Mesendoderm (in vitro differentiated cells): ENCODE measurements at regions not wholly inside any gene's neighbourhood (a gene's known extent, or its start where the extent isn't known, plus 50 kb on each side); places are given as distances from the start of the nearest gene placed in this dataset.
"Not testable (repeated sequence)": the region's sequence is repeated elsewhere in the genome, so short reads cannot be mapped to it uniquely, and the experiment has no call there.

ENCODE experiments used
- DNase-seq: peaks from one replicate; pipeline ENCODE4 v3.0.0; 2013
- H2AK5ac ChIP-seq: 2 replicates; pipeline ENCODE4 v1.6.1; 2013; ENCODE audit warnings: low read length, inconsistent platforms
- H2BK120ac ChIP-seq: 2 replicates; pipeline ENCODE4 v1.6.1; 2013; ENCODE audit warnings: low read depth, mild to moderate bottlenecking, low read length, moderate library complexity, mixed read lengths
- H2BK15ac ChIP-seq: replicated peaks from 2 replicates; pipeline ENCODE4 v1.6.1; 2013; ENCODE audit warnings: low read depth, mild to moderate bottlenecking, moderate library complexity
- H2BK5ac ChIP-seq: 2 replicates; pipeline ENCODE4 v1.6.1; 2013; ENCODE audit warnings: low read length, inconsistent platforms
- H3K18ac ChIP-seq: 2 replicates; pipeline ENCODE4 v1.6.1; 2013; ENCODE audit warnings: mild to moderate bottlenecking, low read length, mixed read lengths
- H3K23ac ChIP-seq: one replicate; pipeline ENCODE4 v1.6.1; 2013; ENCODE audit warnings: low read length
- H3K27ac ChIP-seq: 2 replicates; pipeline ENCODE4 v1.5.1; 2013; ENCODE audit warnings: low read depth, mild to moderate bottlenecking, inconsistent platforms, low read length, moderate library complexity
- H3K27me3 ChIP-seq: 2 replicates; pipeline ENCODE4 v1.6.1; 2013; ENCODE audit warnings: low read length, control low read depth, mild to moderate bottlenecking, inconsistent platforms; ENCODE audit not compliant: insufficient read depth, poor library complexity
- H3K36me3 ChIP-seq: 2 replicates; pipeline ENCODE4 v1.6.1; 2013; ENCODE audit warnings: low read length, inconsistent platforms; ENCODE audit not compliant: control insufficient read depth, insufficient read depth
- H3K4ac ChIP-seq: one replicate; pipeline ENCODE4 v1.6.1; 2013; ENCODE audit warnings: low read depth, mild to moderate bottlenecking, low read length, moderate library complexity
- H3K4me1 ChIP-seq: 2 replicates; pipeline ENCODE4 v1.6.1; 2013; ENCODE audit warnings: low read depth, low read length, inconsistent platforms; ENCODE audit not compliant: control insufficient read depth
- H3K4me2 ChIP-seq: 2 replicates; pipeline ENCODE4 v1.6.1; 2013; ENCODE audit warnings: low read length
- H3K4me3 ChIP-seq: 2 replicates; pipeline ENCODE4 v1.5.1; 2013; ENCODE audit warnings: mild to moderate bottlenecking, low read length
- H3K56ac ChIP-seq: one replicate; pipeline ENCODE4 v1.6.1; 2013; ENCODE audit warnings: low read length
- H3K79me1 ChIP-seq: 2 replicates; pipeline ENCODE4 v1.6.1; 2013; ENCODE audit warnings: low read length, inconsistent platforms
- H3K79me2 ChIP-seq: 2 replicates; pipeline ENCODE4 v1.6.1; 2013; ENCODE audit warnings: mild to moderate bottlenecking, low read length; ENCODE audit not compliant: control insufficient read depth, insufficient read depth
- H3K9ac ChIP-seq: 2 replicates; pipeline ENCODE4 v1.6.1; 2013; ENCODE audit warnings: low read length, inconsistent platforms
- H4K5ac ChIP-seq: one replicate; pipeline ENCODE4 v1.6.1; 2013; ENCODE audit warnings: low read length
- H4K8ac ChIP-seq: one replicate; pipeline ENCODE4 v1.6.1; 2013; ENCODE audit warnings: low read depth, mild to moderate bottlenecking, control low read depth, low read length, moderate library complexity
- WGBS: extraction: QIAGEN DNeasy Blood & Tissue Kit; methylation state at CpG from one replicate; pipeline ENCODE4 v1.1.7; 2013; ENCODE audit warnings: low lambda C conversion rate, missing lambda C conversion rate; ENCODE audit not compliant: insufficient coverage; ENCODE audit errors: extremely low coverage; 5-methylcytosine and 5-hydroxymethylcytosine counted together

- H4K8ac ChIP-seq, H3K4me2 ChIP-seq, H3K27me3 ChIP-seq, H3K4me3 ChIP-seq, H3K36me3 ChIP-seq, H3K9ac ChIP-seq, H2AK5ac ChIP-seq, H3K79me2 ChIP-seq, H3K4me1 ChIP-seq, H4K5ac ChIP-seq, H3K4ac ChIP-seq, H3K18ac ChIP-seq, H3K56ac ChIP-seq, H3K27ac ChIP-seq, H2BK15ac ChIP-seq, H3K23ac ChIP-seq, DNase-seq, H2BK5ac ChIP-seq, H3K79me1 ChIP-seq, H2BK120ac ChIP-seq: not testable (repeated sequence)
- WGBS, result no CpG with 5 or more reads among the region's 4 CpGs
Measured at GRCh38 chr11:7192785-7193184, 58.9 kb upstream of the SYT9 start.

GRCh38 chr11:7196396-7197146 is 55.1 kb upstream of the SYT9 start:
- Histone ChIP-seq H3K79me2 (no peaks in the 10 kb centered on the region), H3K79me1 (no peaks in the 10 kb centered on the region), H2AK5ac (no peak overlapping the region), H3K23ac (no peak overlapping the region), H2BK120ac (no peak overlapping the region), H3K27me3 (no peaks in the 10 kb centered on the region), H2BK15ac (no peak overlapping the region), H4K5ac (no peak overlapping the region), H3K4ac (no peak overlapping the region), H3K18ac (no peak overlapping the region), H3K9ac (no peak overlapping the region), H3K27ac (no peak overlapping the region), H3K56ac (no peak overlapping the region), H3K4me2 (no peak overlapping the region), H3K36me3 (no peaks in the 10 kb centered on the region), H3K4me1 (no peaks in the 10 kb centered on the region), H4K8ac (no peak overlapping the region), H2BK5ac (no peak overlapping the region), H3K4me3 (no peak overlapping the region)
- no CpG with 5 or more reads among the region's 1 CpG for WGBS
- no peak for DNase-seq

GRCh38 chr11:7197469-7197868 is 54.2 kb upstream of the SYT9 start:
- no peak overlapping the region for H2BK15ac ChIP-seq
- H3K18ac ChIP-seq, result no peak overlapping the region
- H3K4me1 ChIP-seq, result no peaks in the 10 kb centered on the region
- no peak overlapping the region for H2BK5ac ChIP-seq
- no peak overlapping the region for H3K56ac ChIP-seq
- no peaks in the 10 kb centered on the region for H3K79me2 ChIP-seq
- no peak overlapping the region for H3K9ac ChIP-seq
- no peak overlapping the region for H4K5ac ChIP-seq
- no peak overlapping the region for H3K4me3 ChIP-seq
- H2BK120ac ChIP-seq, result no peak overlapping the region
- no peak overlapping the region for H3K4ac ChIP-seq
- no peaks in the 10 kb centered on the region for H3K27me3 ChIP-seq
- DNase-seq, result no peak
- H3K36me3 ChIP-seq, result no peaks in the 10 kb centered on the region
- H2AK5ac ChIP-seq, result no peak overlapping the region
- H3K27ac ChIP-seq, result no peak overlapping the region
- no peak overlapping the region for H3K23ac ChIP-seq
- H3K4me2 ChIP-seq, result no peak overlapping the region
- no peaks in the 10 kb centered on the region for H3K79me1 ChIP-seq
- no peak overlapping the region for H4K8ac ChIP-seq
